SK-N-SH treated with all-trans-retinoic acid at 6 μM for 48 hours (cell line): ENCODE measurements at regions not wholly inside any gene's neighbourhood (a gene's known extent, or its start where the extent isn't known, plus 50 kb on each side); places are given as distances from the start of the nearest gene placed in this dataset.

Experiments used
- ARNTL ChIP-seq: fragments of 450-650 bp; formaldehyde crosslinking; IDR thresholded peaks from 2 replicates; pipeline ENCODE4 v1.5.0; 2020; ENCODE audit warnings: low read depth, mild to moderate bottlenecking, moderate library complexity, borderline replicate concordance
- CSRNP3 ChIP-seq: fragments of 250-450 bp; sonication (Bioruptor Pico); IDR thresholded peaks from 2 replicates; pipeline ENCODE4 v1.5.1; 2021; ENCODE audit warnings: mild to moderate bottlenecking, moderate library complexity
- ESRRG ChIP-seq: fragments of 250-450 bp; sonication (Bioruptor Pico); IDR thresholded peaks from 2 replicates; pipeline ENCODE4 v1.6.1; 2021; ENCODE audit warnings: mild to moderate bottlenecking
- PATZ1 ChIP-seq: fragments of 250-450 bp; sonication (Bioruptor Pico); IDR thresholded peaks from 2 replicates; pipeline ENCODE4 v1.8.0; 2020; ENCODE audit warnings: mild to moderate bottlenecking, moderate library complexity, borderline replicate concordance
- RARB ChIP-seq: fragments of 250-450 bp; sonication (Bioruptor Pico); IDR thresholded peaks from 2 replicates; pipeline ENCODE4 v1.8.0; 2021; ENCODE audit warnings: mild to moderate bottlenecking, moderate library complexity
- TCF4 ChIP-seq: fragments of 250-450 bp; sonication (Bioruptor Pico); IDR thresholded peaks from 2 replicates; pipeline ENCODE4 v1.8.0; 2021; ENCODE audit warnings: mild to moderate bottlenecking, moderate library complexity, borderline replicate concordance
- TOX ChIP-seq: fragments of 250-450 bp; sonication (Bioruptor Pico); IDR thresholded peaks from 2 replicates; pipeline ENCODE4 v1.8.0; 2021; ENCODE audit warnings: mild to moderate bottlenecking, moderate library complexity, borderline replicate concordance
- TSHZ2 ChIP-seq: fragments of 250-450 bp; sonication (Bioruptor Pico); IDR thresholded peaks from 2 replicates; pipeline ENCODE4 v1.5.0; 2020; ENCODE audit warnings: mild to moderate bottlenecking, moderate library complexity
- ZC3H10 ChIP-seq: fragments of 250-450 bp; sonication (Bioruptor Pico); IDR thresholded peaks from 2 replicates; pipeline ENCODE4 v1.5.1; 2021; ENCODE audit warnings: mild to moderate bottlenecking, moderate library complexity
- ZFP3 ChIP-seq: fragments of 250-450 bp; sonication (Bioruptor Pico); IDR thresholded peaks from 2 replicates; pipeline ENCODE4 v1.5.0; 2020; ENCODE audit warnings: mild to moderate bottlenecking, moderate library complexity
- ZFP30 ChIP-seq: fragments of 450-650 bp; formaldehyde crosslinking; IDR thresholded peaks from 2 replicates; pipeline ENCODE4 v1.5.0; 2022; ENCODE audit warnings: mild to moderate bottlenecking, moderate library complexity
- ZNF565 ChIP-seq: fragments of 450-650 bp; formaldehyde crosslinking; conservative IDR thresholded peaks from 2 replicates; pipeline ENCODE4 v1.5.0; 2020; ENCODE audit warnings: low read depth, mild to moderate bottlenecking, moderate library complexity

GRCh38 chr1:70745199-70745598, 302.4 kb downstream of the PTGER3 start:
- TF ChIP-seq PATZ1, result no peak
- TF ChIP-seq ESRRG (CRISPR knock-in tag), result no peak
- TF ChIP-seq TOX (CRISPR knock-in tag), result no peak
- TF ChIP-seq ZFP3, result no peak
- TF ChIP-seq RARB (CRISPR knock-in tag), result no peak
- TF ChIP-seq ZC3H10 (CRISPR knock-in tag), result no peak
- TF ChIP-seq ZNF565, result no peak
- TF ChIP-seq TCF4 (CRISPR knock-in tag), result no peak
- no peak for TF ChIP-seq TSHZ2 (CRISPR knock-in tag)
- no peak for TF ChIP-seq ZFP30 (CRISPR knock-in tag)
- TF ChIP-seq ARNTL (CRISPR knock-in tag), result no peak
- no peak for TF ChIP-seq CSRNP3 (CRISPR knock-in tag)
